GM23338 (cell line): ENCODE measurements at regions not wholly inside any gene's neighbourhood (a gene's known extent, or its start where the extent isn't known, plus 50 kb on each side); places are given as distances from the start of the nearest gene placed in this dataset.

ENCODE experiments used
- ATAC-seq: fragments of 200-7000 bp; cut with Tn5 transposase; 3 replicates; pipeline ENCODE4 v1.9.1; 2020
- DNase-seq: peaks from one replicate; pipeline ENCODE4 v3.0.0-alpha.2; 2015; ENCODE audit warnings: low spot score
- H2AFZ ChIP-seq: fragments of 200-600 bp; sonication (generic); 2 replicates; pipeline ENCODE4 v1.8.0; 2016; ENCODE audit warnings: antibody characterized with exemption, mild to moderate bottlenecking, moderate library complexity
- H3F3A ChIP-seq: fragments of 200-600 bp; sonication (generic); replicated peaks from 2 replicates; pipeline ENCODE4 v1.8.0; 2017; ENCODE audit warnings: antibody characterized with exemption, mixed run types, low read depth
- H3K27ac ChIP-seq: fragments of 200-600 bp; sonication (generic); 2 replicates; pipeline ENCODE4 v1.6.1; 2016; ENCODE audit warnings: low read depth
- H3K27me3 ChIP-seq: fragments of 200-600 bp; sonication (generic); 2 replicates; pipeline ENCODE4 v1.8.0; 2016; ENCODE audit warnings: mild to moderate bottlenecking, mixed run types, moderate library complexity; ENCODE audit not compliant: insufficient read depth
- H3K36me3 ChIP-seq: fragments of 200-600 bp; sonication (generic); 2 replicates; pipeline ENCODE4 v1.8.0; 2016; ENCODE audit warnings: mild to moderate bottlenecking; ENCODE audit not compliant: insufficient read depth
- H3K4me1 ChIP-seq: fragments of 200-600 bp; sonication (generic); 2 replicates; pipeline ENCODE4 v1.8.0; 2016; ENCODE audit warnings: mild to moderate bottlenecking, moderate library complexity; ENCODE audit not compliant: insufficient read depth
- H3K4me2 ChIP-seq: fragments of 200-600 bp; sonication (generic); 2 replicates; pipeline ENCODE4 v1.7.1; 2017; ENCODE audit warnings: mixed run types
- H3K4me3 ChIP-seq: fragments of 200-600 bp; sonication (generic); 2 replicates; pipeline ENCODE4 v1.6.1; 2016; ENCODE audit warnings: mixed run types
- H3K79me2 ChIP-seq: fragments of 200-600 bp; sonication (generic); replicated peaks from 2 replicates; pipeline ENCODE4 v1.8.0; 2017; ENCODE audit warnings: mild to moderate bottlenecking; ENCODE audit not compliant: insufficient read depth
- H3K9me2 ChIP-seq: fragments of 200-600 bp; sonication (generic); 2 replicates; pipeline ENCODE4 v1.8.0; 2017; ENCODE audit not compliant: insufficient read depth
- H4K20me1 ChIP-seq: fragments of 200-600 bp; sonication (generic); replicated peaks from 2 replicates; pipeline ENCODE4 v1.8.0; 2017; ENCODE audit warnings: mild to moderate bottlenecking; ENCODE audit not compliant: insufficient read depth
- H3K27ac Mint-ChIP-seq: 2 replicates; pipeline ENCODE4 v1.8.0; 2020; ENCODE audit warnings: inconsistent platforms, mild to moderate bottlenecking, moderate library complexity, mixed read lengths
- H3K27me3 Mint-ChIP-seq: 3 replicates; pipeline ENCODE4 v1.8.0; 2022; ENCODE audit warnings: low read depth, mild to moderate bottlenecking, moderate library complexity, mixed read lengths, inconsistent platforms; ENCODE audit not compliant: insufficient read depth, poor library complexity
- H3K36me3 Mint-ChIP-seq: 3 replicates; pipeline ENCODE4 v1.8.0; 2021; ENCODE audit warnings: low read depth, mild to moderate bottlenecking, inconsistent platforms, moderate library complexity, mixed read lengths
- H3K4me1 Mint-ChIP-seq: 3 replicates; pipeline ENCODE4 v1.8.0; 2020; ENCODE audit warnings: mild to moderate bottlenecking, inconsistent platforms, mixed read lengths
- H3K4me3 Mint-ChIP-seq: 3 replicates; pipeline ENCODE4 v1.8.0; 2021; ENCODE audit warnings: moderate library complexity, mild to moderate bottlenecking, inconsistent platforms, mixed read lengths
- H3K9me3 Mint-ChIP-seq: 3 replicates; pipeline ENCODE4 v1.8.0; 2020; ENCODE audit warnings: moderate library complexity, mild to moderate bottlenecking, inconsistent platforms, mixed read lengths
- CREB1 ChIP-seq: fragments of 250-450 bp; sonication (Bioruptor Pico); IDR thresholded peaks from 2 replicates; pipeline ENCODE4 v1.5.0; 2020; ENCODE audit warnings: low read depth, mild to moderate bottlenecking, moderate library complexity
- EZH2 ChIP-seq: fragments of 200-600 bp; sonication (generic); IDR thresholded peaks from one replicate; pipeline ENCODE4 v1.8.0; 2017; ENCODE audit warnings: antibody characterized with exemption, mild to moderate bottlenecking, low read depth; ENCODE audit not compliant: unreplicated experiment
- EZH2phosphoT487 ChIP-seq: fragments of 200-600 bp; sonication (generic); IDR thresholded peaks from one replicate; pipeline ENCODE4 v1.8.1; 2018; ENCODE audit warnings: antibody characterized with exemption; ENCODE audit not compliant: unreplicated experiment
- JUNB ChIP-seq: IDR thresholded peaks from one replicate; pipeline ENCODE4 v1.6.1; 2016; ENCODE audit warnings: antibody characterized with exemption; ENCODE audit not compliant: unreplicated experiment
- NANOG ChIP-seq: IDR thresholded peaks from 2 replicates; pipeline ENCODE4 v1.6.1; 2016; ENCODE audit warnings: antibody characterized with exemption, borderline replicate concordance
- POLR2AphosphoS5 ChIP-seq: IDR thresholded peaks from 2 replicates; pipeline ENCODE4 v1.6.1; 2016; ENCODE audit warnings: antibody characterized with exemption, low read depth
- REST ChIP-seq: IDR thresholded peaks from one replicate; pipeline ENCODE4 v1.6.1; 2018; ENCODE audit warnings: antibody characterized with exemption; ENCODE audit not compliant: unreplicated experiment
- STAT1 ChIP-seq: IDR thresholded peaks from one replicate; pipeline ENCODE4 v1.6.1; 2016; ENCODE audit warnings: antibody characterized with exemption; ENCODE audit not compliant: unreplicated experiment
- ZNF114 ChIP-seq: fragments of 250-450 bp; sonication (Bioruptor Pico); IDR thresholded peaks from 2 replicates; pipeline ENCODE4 v1.5.0; 2020; ENCODE audit warnings: mild to moderate bottlenecking, moderate library complexity
- ZNF331 ChIP-seq: fragments of 250-450 bp; sonication (Bioruptor Pico); IDR thresholded peaks from 2 replicates; pipeline ENCODE4 v1.5.0; 2020; ENCODE audit warnings: low read depth, mild to moderate bottlenecking, moderate library complexity
- ZNF462 ChIP-seq: fragments of 250-450 bp; sonication (Bioruptor Pico); IDR thresholded peaks from 2 replicates; pipeline ENCODE4 v1.5.0; 2020; ENCODE audit warnings: mild to moderate bottlenecking, moderate library complexity
- TF ChIP-seq, protein P1 (sequence below), 2 experiments: fragments of 200-600 bp in 1 of 2; sonication (generic) in 1 of 2; conservative IDR thresholded peaks; 2 replicates each; pipeline versions ENCODE4 v1.5.1 to v1.6.1; 2016 to 2017; ENCODE audit warnings: antibody characterized with exemption in 2 of 2, low read depth in 2 of 2, mild to moderate bottlenecking in 2 of 2, moderate library complexity in 1 of 2
- TF ChIP-seq, protein P2 (sequence below): IDR thresholded peaks from 2 replicates; pipeline ENCODE4 v1.6.1; 2016; ENCODE audit warnings: antibody characterized with exemption

GRCh38 chr6:147077251-147077650 is 127.0 kb upstream of the STXBP5 start:
- no peak overlapping the region for H3K4me3 ChIP-seq
- no peaks in the 10 kb centered on the region for H3K4me1 ChIP-seq
- Mint-ChIP-seq H3K4me3 (no peak overlapping the region), H3K9me3 (no peaks in the 10 kb centered on the region), H3K27ac (no peak overlapping the region), H3K36me3 (no peaks in the 10 kb centered on the region), H3K27me3 (no peaks in the 10 kb centered on the region), H3K4me1 (peaks cover 8% of the 10 kb centered on the region)
- TF ChIP-seq CREB1 (CRISPR knock-in tag) (no peak), JUNB (no peak), ZNF462 (CRISPR knock-in tag) (no peak), NANOG (no peak), ZNF331 (CRISPR knock-in tag) (no peak), EZH2 (no peak), POLR2AphosphoS5 (no peak), STAT1 (no peak), REST (no peak), ZNF114 (CRISPR knock-in tag) (no peak), EZH2phosphoT487 (no peak)
- TF ChIP-seq, protein P1, sequence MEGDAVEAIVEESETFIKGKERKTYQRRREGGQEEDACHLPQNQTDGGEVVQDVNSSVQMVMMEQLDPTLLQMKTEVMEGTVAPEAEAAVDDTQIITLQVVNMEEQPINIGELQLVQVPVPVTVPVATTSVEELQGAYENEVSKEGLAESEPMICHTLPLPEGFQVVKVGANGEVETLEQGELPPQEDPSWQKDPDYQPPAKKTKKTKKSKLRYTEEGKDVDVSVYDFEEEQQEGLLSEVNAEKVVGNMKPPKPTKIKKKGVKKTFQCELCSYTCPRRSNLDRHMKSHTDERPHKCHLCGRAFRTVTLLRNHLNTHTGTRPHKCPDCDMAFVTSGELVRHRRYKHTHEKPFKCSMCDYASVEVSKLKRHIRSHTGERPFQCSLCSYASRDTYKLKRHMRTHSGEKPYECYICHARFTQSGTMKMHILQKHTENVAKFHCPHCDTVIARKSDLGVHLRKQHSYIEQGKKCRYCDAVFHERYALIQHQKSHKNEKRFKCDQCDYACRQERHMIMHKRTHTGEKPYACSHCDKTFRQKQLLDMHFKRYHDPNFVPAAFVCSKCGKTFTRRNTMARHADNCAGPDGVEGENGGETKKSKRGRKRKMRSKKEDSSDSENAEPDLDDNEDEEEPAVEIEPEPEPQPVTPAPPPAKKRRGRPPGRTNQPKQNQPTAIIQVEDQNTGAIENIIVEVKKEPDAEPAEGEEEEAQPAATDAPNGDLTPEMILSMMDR (conservative IDR thresholded peaks at IDR 0.05; ENCODE audit: low read depth in 2 of 2) = no peak
- TF ChIP-seq, protein P2, sequence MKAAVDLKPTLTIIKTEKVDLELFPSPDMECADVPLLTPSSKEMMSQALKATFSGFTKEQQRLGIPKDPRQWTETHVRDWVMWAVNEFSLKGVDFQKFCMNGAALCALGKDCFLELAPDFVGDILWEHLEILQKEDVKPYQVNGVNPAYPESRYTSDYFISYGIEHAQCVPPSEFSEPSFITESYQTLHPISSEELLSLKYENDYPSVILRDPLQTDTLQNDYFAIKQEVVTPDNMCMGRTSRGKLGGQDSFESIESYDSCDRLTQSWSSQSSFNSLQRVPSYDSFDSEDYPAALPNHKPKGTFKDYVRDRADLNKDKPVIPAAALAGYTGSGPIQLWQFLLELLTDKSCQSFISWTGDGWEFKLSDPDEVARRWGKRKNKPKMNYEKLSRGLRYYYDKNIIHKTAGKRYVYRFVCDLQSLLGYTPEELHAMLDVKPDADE = no peak
- no peak for DNase-seq
- no peaks in the 10 kb centered on the region for H3K79me2 ChIP-seq
- no peaks in the 10 kb centered on the region; the same call in 1 of the 2 replicates for H3K9me2 ChIP-seq
- H4K20me1 ChIP-seq = no peaks in the 10 kb centered on the region
- no peaks in the 10 kb centered on the region for H3K27me3 ChIP-seq
- no peak overlapping the region for H3K4me2 ChIP-seq
- H3K27ac ChIP-seq = no peak overlapping the region
- H2AFZ ChIP-seq = no peak overlapping the region
- no peak for ATAC-seq
- H3K36me3 ChIP-seq = no peaks in the 10 kb centered on the region
- no peaks in the 10 kb centered on the region for H3F3A ChIP-seq
